Ishikawa (cell line): ENCODE measurements at regions not wholly inside any gene's neighbourhood (a gene's known extent, or its start where the extent isn't known, plus 50 kb on each side); places are given as distances from the start of the nearest gene placed in this dataset.

Experiments used
- CEBPB ChIP-seq: IDR thresholded peaks from 2 replicates; pipeline ENCODE4 v1.6.1; 2012
- CREB1 ChIP-seq: IDR thresholded peaks from 2 replicates; pipeline ENCODE4 v1.6.1; 2012; ENCODE audit warnings: low read depth
- EGR1 ChIP-seq: IDR thresholded peaks from 2 replicates; pipeline ENCODE4 v1.6.1; 2012
- EP300 ChIP-seq: IDR thresholded peaks from 2 replicates; pipeline ENCODE4 v1.6.1; 2012; ENCODE audit warnings: borderline replicate concordance
- FOXM1 ChIP-seq: IDR thresholded peaks from 2 replicates; pipeline ENCODE4 v1.6.1; 2012; ENCODE audit warnings: low read depth, borderline replicate concordance
- NFIC ChIP-seq: IDR thresholded peaks from 2 replicates; pipeline ENCODE4 v1.6.1; 2012
- RAD21 ChIP-seq: IDR thresholded peaks from 2 replicates; pipeline ENCODE4 v1.6.1; 2012; ENCODE audit warnings: low read depth
- TAF1 ChIP-seq: IDR thresholded peaks from 2 replicates; pipeline ENCODE4 v1.6.1; 2012; ENCODE audit warnings: low read depth, mild to moderate bottlenecking
- TCF12 ChIP-seq: IDR thresholded peaks from 2 replicates; pipeline ENCODE4 v1.6.1; 2012; ENCODE audit warnings: low read depth
- TEAD4 ChIP-seq: IDR thresholded peaks from 2 replicates; pipeline ENCODE4 v1.6.1; 2012
- YY1 ChIP-seq: IDR thresholded peaks from 2 replicates; pipeline ENCODE4 v1.6.1; 2012; ENCODE audit warnings: low read depth
- ZBTB7A ChIP-seq: IDR thresholded peaks from 2 replicates; pipeline ENCODE4 v1.6.1; 2012; ENCODE audit warnings: low read depth
- TF ChIP-seq, protein P1 (sequence below): IDR thresholded peaks from 2 replicates; pipeline ENCODE4 v1.6.1; 2012; ENCODE audit warnings: low read depth, mild to moderate bottlenecking
- TF ChIP-seq, protein P2 (sequence below): IDR thresholded peaks from 2 replicates; pipeline ENCODE4 v1.6.1; 2012
- TF ChIP-seq, protein P3 (sequence below): IDR thresholded peaks from 2 replicates; pipeline ENCODE4 v1.6.1; 2012

DNA sequence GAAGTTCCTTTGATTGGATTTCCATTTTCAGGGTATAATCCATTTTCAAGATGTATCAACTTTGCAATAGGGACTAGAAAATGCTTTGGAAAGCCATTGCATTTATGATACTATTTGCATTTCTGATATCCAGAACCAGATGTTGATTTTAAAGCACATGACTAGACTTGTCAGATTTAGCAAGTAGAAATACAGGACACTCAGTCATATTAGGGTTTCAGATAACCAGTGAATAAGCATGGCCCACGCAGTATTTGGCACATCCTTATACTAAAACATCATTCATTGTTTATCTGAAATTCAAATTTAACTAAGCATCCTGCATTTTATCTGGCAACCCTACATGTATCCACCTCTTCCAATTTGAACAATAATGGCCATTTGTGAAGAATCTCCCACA lies 113.3 kb upstream of the DPT start:
- TF ChIP-seq, protein P1, sequence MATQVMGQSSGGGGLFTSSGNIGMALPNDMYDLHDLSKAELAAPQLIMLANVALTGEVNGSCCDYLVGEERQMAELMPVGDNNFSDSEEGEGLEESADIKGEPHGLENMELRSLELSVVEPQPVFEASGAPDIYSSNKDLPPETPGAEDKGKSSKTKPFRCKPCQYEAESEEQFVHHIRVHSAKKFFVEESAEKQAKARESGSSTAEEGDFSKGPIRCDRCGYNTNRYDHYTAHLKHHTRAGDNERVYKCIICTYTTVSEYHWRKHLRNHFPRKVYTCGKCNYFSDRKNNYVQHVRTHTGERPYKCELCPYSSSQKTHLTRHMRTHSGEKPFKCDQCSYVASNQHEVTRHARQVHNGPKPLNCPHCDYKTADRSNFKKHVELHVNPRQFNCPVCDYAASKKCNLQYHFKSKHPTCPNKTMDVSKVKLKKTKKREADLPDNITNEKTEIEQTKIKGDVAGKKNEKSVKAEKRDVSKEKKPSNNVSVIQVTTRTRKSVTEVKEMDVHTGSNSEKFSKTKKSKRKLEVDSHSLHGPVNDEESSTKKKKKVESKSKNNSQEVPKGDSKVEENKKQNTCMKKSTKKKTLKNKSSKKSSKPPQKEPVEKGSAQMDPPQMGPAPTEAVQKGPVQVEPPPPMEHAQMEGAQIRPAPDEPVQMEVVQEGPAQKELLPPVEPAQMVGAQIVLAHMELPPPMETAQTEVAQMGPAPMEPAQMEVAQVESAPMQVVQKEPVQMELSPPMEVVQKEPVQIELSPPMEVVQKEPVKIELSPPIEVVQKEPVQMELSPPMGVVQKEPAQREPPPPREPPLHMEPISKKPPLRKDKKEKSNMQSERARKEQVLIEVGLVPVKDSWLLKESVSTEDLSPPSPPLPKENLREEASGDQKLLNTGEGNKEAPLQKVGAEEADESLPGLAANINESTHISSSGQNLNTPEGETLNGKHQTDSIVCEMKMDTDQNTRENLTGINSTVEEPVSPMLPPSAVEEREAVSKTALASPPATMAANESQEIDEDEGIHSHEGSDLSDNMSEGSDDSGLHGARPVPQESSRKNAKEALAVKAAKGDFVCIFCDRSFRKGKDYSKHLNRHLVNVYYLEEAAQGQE = no peak

DNA sequence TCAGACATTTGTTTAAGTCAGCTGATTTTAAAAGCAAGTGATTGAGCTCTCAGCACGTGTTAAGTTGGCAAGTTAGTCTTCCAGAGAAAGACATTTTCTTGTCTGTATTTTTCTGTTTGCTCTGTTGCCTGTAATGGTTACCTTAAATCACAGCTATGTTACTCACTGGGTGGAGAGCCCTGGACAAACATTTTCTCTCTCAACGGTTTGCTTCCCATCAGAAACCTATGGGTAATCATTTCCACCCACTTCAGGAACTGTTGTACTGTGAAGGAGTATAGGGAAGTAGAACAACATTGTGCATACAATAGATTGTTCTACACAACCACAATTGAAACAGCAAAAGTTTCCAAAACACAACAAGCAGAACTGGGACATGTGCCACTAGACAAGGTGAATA lies 113.9 kb upstream of the DPT start:
- TF ChIP-seq YY1 (no peak), CEBPB (no peak), EP300 (no peak), EGR1 (no peak), ZBTB7A (no peak), TCF12 (no peak), NFIC (no peak), CREB1 (no peak), FOXM1 (no peak), TEAD4 (no peak)
- TF ChIP-seq, protein P2, sequence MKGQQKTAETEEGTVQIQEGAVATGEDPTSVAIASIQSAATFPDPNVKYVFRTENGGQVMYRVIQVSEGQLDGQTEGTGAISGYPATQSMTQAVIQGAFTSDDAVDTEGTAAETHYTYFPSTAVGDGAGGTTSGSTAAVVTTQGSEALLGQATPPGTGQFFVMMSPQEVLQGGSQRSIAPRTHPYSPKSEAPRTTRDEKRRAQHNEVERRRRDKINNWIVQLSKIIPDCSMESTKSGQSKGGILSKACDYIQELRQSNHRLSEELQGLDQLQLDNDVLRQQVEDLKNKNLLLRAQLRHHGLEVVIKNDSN = no peak
- TF ChIP-seq, protein P3, sequence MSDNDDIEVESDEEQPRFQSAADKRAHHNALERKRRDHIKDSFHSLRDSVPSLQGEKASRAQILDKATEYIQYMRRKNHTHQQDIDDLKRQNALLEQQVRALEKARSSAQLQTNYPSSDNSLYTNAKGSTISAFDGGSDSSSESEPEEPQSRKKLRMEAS = no peak
- TF ChIP-seq, protein P1 = no peak

DNA sequence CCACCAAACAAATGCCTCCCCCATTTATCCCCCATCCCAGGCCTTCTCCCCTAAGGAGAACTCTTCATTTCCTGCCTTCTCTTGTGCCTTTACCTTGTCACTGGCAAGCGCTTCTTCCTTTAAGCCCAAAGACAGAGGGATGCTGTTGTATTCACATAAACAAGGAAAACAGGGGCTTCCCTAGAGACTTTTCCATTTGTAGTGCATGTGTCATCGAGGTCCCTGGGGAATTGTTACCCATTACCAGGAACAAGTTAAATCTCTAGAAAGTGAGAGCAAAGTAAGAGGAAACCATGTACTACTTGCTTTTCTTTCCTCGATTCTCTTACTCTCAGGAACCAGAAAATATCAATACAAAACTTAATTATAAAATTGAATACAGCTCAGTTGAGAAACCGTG lies 114.4 kb upstream of the DPT start:
- TF ChIP-seq ZBTB7A (no peak), CREB1 (no peak), YY1 (no peak), TEAD4 (no peak), RAD21 (no peak), TCF12 (no peak), EP300 (no peak), FOXM1 (no peak), NFIC (no peak), TAF1 (no peak), EGR1 (no peak), CEBPB (no peak)
- TF ChIP-seq, protein P2 = no peak
- TF ChIP-seq, protein P1 = no peak
- TF ChIP-seq, protein P3 = no peak

DNA sequence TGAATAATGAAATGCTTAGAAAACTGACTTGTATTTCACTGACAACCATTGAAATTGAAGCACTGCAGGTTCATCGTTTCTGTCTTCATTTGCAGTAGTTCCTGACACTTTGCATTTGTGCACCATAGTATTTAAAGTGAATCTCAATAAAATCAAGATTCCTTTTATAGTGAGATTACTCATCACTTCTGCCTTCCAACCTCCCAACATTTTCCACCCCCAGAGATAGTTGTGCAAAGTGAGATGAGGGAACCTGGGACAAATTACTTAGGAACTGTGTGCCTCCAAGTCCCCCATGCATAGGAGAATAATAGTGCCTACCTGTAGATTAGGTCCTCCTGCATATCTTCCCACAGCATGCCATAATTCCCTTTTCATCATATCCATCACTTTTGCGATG lies 114.9 kb upstream of the DPT start:
- TF ChIP-seq YY1 = no peak
- no peak for TF ChIP-seq RAD21
- TF ChIP-seq EGR1 = no peak
- TF ChIP-seq, protein P2 = no peak
- TF ChIP-seq NFIC = no peak
- no peak for TF ChIP-seq TCF12
- TF ChIP-seq CREB1 = no peak
- TF ChIP-seq FOXM1 = no peak
- no peak for TF ChIP-seq CEBPB
- no peak for TF ChIP-seq EP300
- TF ChIP-seq, protein P3 = no peak
- TF ChIP-seq, protein P1 = no peak
- TF ChIP-seq TEAD4 = no peak
- TF ChIP-seq ZBTB7A = no peak
